HEK293 (cell line): ENCODE measurements at regions not wholly inside any gene's neighbourhood (a gene's known extent, or its start where the extent isn't known, plus 50 kb on each side); places are given as distances from the start of the nearest gene placed in this dataset.

Experiments used
- CTCF ChIA-PET: fragments of 350-600 bp; formaldehyde crosslinking; extraction: SDS; loops from one replicate; lab custom pipeline; 2021; ENCODE audit warnings: antibody characterized with exemption; lab: Yijun Ruan, JAX
- POLR2A ChIA-PET: fragments of 300-600 bp; formaldehyde crosslinking; extraction: SDS; loops from one replicate; lab custom pipeline; 2020; ENCODE audit warnings: antibody characterized with exemption, inconsistent platforms; lab: Yijun Ruan, JAX
- H3K27ac ChIP-seq: fragments of 200-500 bp; sonication (Bioruptor generic); 2 replicates; pipeline ENCODE4 v1.5.1; 2014; ENCODE audit warnings: low read depth, low read length, control low read depth, inconsistent platforms; ENCODE audit errors: extremely low read depth
- H3K36me3 ChIP-seq, 2 experiments: fragments of 200-500 bp in 1 of 2; sonication (Bioruptor generic) in 1 of 2; 1 replicate in 1 of 2; 2 replicates in 1 of 2; pipeline ENCODE4 v1.5.1; 2014 to 2017; ENCODE audit warnings: inconsistent platforms in 2 of 2, low read length in 2 of 2; ENCODE audit not compliant: control insufficient read depth in 2 of 2, insufficient read depth in 1 of 2
- H3K4me1 ChIP-seq: fragments of 200-500 bp; sonication (Bioruptor generic); 2 replicates; pipeline ENCODE4 v1.5.1; 2014; ENCODE audit warnings: mild to moderate bottlenecking, low read length, inconsistent platforms; ENCODE audit not compliant: control insufficient read depth, insufficient read depth
- H3K4me3 ChIP-seq: 2 replicates; pipeline ENCODE4 v1.5.1; 2011; ENCODE audit warnings: low read depth, mild to moderate bottlenecking, control low read depth, low read length, moderate library complexity
- H3K9me3 ChIP-seq: fragments of 200-500 bp; sonication (Bioruptor generic); 2 replicates; pipeline ENCODE4 v1.5.1; 2014; ENCODE audit warnings: low read depth, low read length, inconsistent platforms; ENCODE audit not compliant: control insufficient read depth, insufficient read depth
- BCL11B ChIP-seq: fragments of 450-650 bp; formaldehyde crosslinking; IDR thresholded peaks from 2 replicates; pipeline ENCODE4 v1.5.1; 2016; ENCODE audit warnings: low read depth, missing biosample characterization, missing genetic modification characterization
- ELK4 ChIP-seq: IDR thresholded peaks from 2 replicates; pipeline ENCODE4 v1.6.1; 2011; ENCODE audit warnings: mild to moderate bottlenecking, low read depth, low read length, borderline replicate concordance
- IKZF3 ChIP-seq: fragments of 450-650 bp; IDR thresholded peaks from 2 replicates; pipeline ENCODE4 v1.5.0; 2018; ENCODE audit warnings: missing biosample characterization, mild to moderate bottlenecking, missing genetic modification characterization, moderate library complexity
- INSM2 ChIP-seq: fragments of 450-650 bp; formaldehyde crosslinking; IDR thresholded peaks from 2 replicates; pipeline ENCODE4 v1.5.1; 2016; ENCODE audit warnings: missing biosample characterization, missing genetic modification characterization
- MEIS1 ChIP-seq: sonication (generic); formaldehyde crosslinking; IDR thresholded peaks from 2 replicates; pipeline ENCODE4 v1.8.1; 2022; ENCODE audit warnings: missing genetic modification reagents, mild to moderate bottlenecking, borderline replicate concordance
- OVOL3 ChIP-seq: fragments of 450-650 bp; formaldehyde crosslinking; IDR thresholded peaks from 2 replicates; pipeline ENCODE4 v1.5.1; 2016; ENCODE audit warnings: missing biosample characterization, missing genetic modification characterization
- PRDM6 ChIP-seq: fragments of 450-650 bp; formaldehyde crosslinking; IDR thresholded peaks from 2 replicates; pipeline ENCODE4 v1.5.1; 2017; ENCODE audit warnings: missing biosample characterization, missing genetic modification characterization
- RBAK ChIP-seq: fragments of 450-650 bp; formaldehyde crosslinking; IDR thresholded peaks from 2 replicates; pipeline ENCODE4 v1.5.1; 2016; ENCODE audit warnings: missing biosample characterization, missing genetic modification characterization
- ZBTB48 ChIP-seq: fragments of 450-650 bp; formaldehyde crosslinking; IDR thresholded peaks from 2 replicates; pipeline ENCODE4 v1.5.1; 2016; ENCODE audit warnings: missing biosample characterization, missing genetic modification characterization
- ZNF10 ChIP-seq: fragments of 450-650 bp; formaldehyde crosslinking; IDR thresholded peaks from 2 replicates; pipeline ENCODE4 v1.5.1; 2017; ENCODE audit warnings: missing biosample characterization, missing genetic modification characterization
- ZNF121 ChIP-seq: fragments of 450-650 bp; formaldehyde crosslinking; IDR thresholded peaks from 2 replicates; pipeline ENCODE4 v1.5.1; 2016; ENCODE audit warnings: missing biosample characterization, missing genetic modification characterization
- ZNF2 ChIP-seq: fragments of 450-650 bp; formaldehyde crosslinking; IDR thresholded peaks from 2 replicates; pipeline ENCODE4 v1.5.1; 2016; ENCODE audit warnings: missing biosample characterization, missing genetic modification characterization
- ZNF416 ChIP-seq: fragments of 450-650 bp; formaldehyde crosslinking; IDR thresholded peaks from 2 replicates; pipeline ENCODE4 v1.5.1; 2016; ENCODE audit warnings: missing biosample characterization, missing genetic modification characterization
- ZNF544 ChIP-seq: fragments of 450-650 bp; formaldehyde crosslinking; IDR thresholded peaks from 2 replicates; pipeline ENCODE4 v1.5.0; 2017; ENCODE audit warnings: missing biosample characterization, missing genetic modification characterization
- ZNF560 ChIP-seq: fragments of 450-650 bp; formaldehyde crosslinking; IDR thresholded peaks from 2 replicates; pipeline ENCODE4 v1.5.1; 2017; ENCODE audit warnings: missing biosample characterization, missing genetic modification characterization, borderline replicate concordance
- ZNF621 ChIP-seq: fragments of 450-650 bp; formaldehyde crosslinking; IDR thresholded peaks from 2 replicates; pipeline ENCODE4 v1.5.1; 2017; ENCODE audit warnings: missing biosample characterization, missing genetic modification characterization
- ZNF639 ChIP-seq: fragments of 450-650 bp; formaldehyde crosslinking; IDR thresholded peaks from 2 replicates; pipeline ENCODE4 v1.5.1; 2016; ENCODE audit warnings: missing biosample characterization, missing genetic modification characterization
- ZNF660 ChIP-seq: fragments of 450-650 bp; IDR thresholded peaks from 2 replicates; pipeline ENCODE4 v1.5.1; 2018; ENCODE audit warnings: missing biosample characterization, mild to moderate bottlenecking, missing genetic modification characterization
- ZNF704 ChIP-seq: fragments of 450-650 bp; formaldehyde crosslinking; IDR thresholded peaks from 2 replicates; pipeline ENCODE4 v1.5.1; 2016; ENCODE audit warnings: missing biosample characterization, missing genetic modification characterization
- ZNF837 ChIP-seq: fragments of 450-650 bp; formaldehyde crosslinking; IDR thresholded peaks from 2 replicates; pipeline ENCODE4 v1.5.1; 2016; ENCODE audit warnings: missing biosample characterization, missing genetic modification characterization
- ZXDB ChIP-seq: fragments of 450-650 bp; formaldehyde crosslinking; IDR thresholded peaks from 2 replicates; pipeline ENCODE4 v1.5.1; 2016; ENCODE audit warnings: missing biosample characterization, missing genetic modification characterization

- Histone ChIP-seq H3K36me3 (no peaks in the 10 kb centered on the region), H3K9me3 (no peaks in the 10 kb centered on the region), H3K4me1 (no peaks in the 10 kb centered on the region), H3K27ac (no peak overlapping the region), H3K4me3 (no peak overlapping the region)
- TF ChIP-seq ZNF660 (tag by site-specific recombination) (no peak), MEIS1 (CRISPR knock-in tag) (no peak)
- ChIA-PET CTCF (no interaction called here), POLR2A (interaction anchor here (0.7 kb wide), 1 partner anchor 43 kb away, joined by 3 read pairs; no protein-coding TSS in a partner anchor)
Observed at GRCh38 chr1:220957233-220957605, 78.0 kb downstream of the HLX start.

GRCh38 chr1:220958234-220958633, 79.0 kb downstream of the HLX start:
- Histone ChIP-seq H3K4me1 (no peaks in the 10 kb centered on the region), H3K4me3 (no peak overlapping the region), H3K36me3 (no peaks in the 10 kb centered on the region), H3K27ac (no peak overlapping the region), H3K9me3 (no peaks in the 10 kb centered on the region)
- POLR2A ChIA-PET = no interaction called here
- TF ChIP-seq ZNF416 (tag by site-specific recombination) = no peak
- no peak for TF ChIP-seq ZNF837 (tag by site-specific recombination)
- TF ChIP-seq ZNF2 (tag by site-specific recombination) = no peak
- TF ChIP-seq PRDM6 (tag by site-specific recombination) = no peak
- no peak for TF ChIP-seq ZNF544 (tag by site-specific recombination)
- no peak for TF ChIP-seq ZNF704 (tag by site-specific recombination)
- CTCF ChIA-PET = no interaction called here

GRCh38 chr1:220962031-220962751, 82.9 kb downstream of the HLX start:
- Histone ChIP-seq H3K4me3 (no peak overlapping the region), H3K9me3 (no peaks in the 10 kb centered on the region), H3K27ac (no peak overlapping the region), H3K36me3 (no peaks in the 10 kb centered on the region), H3K4me1 (peaks cover 4% of the 10 kb centered on the region)
- ChIA-PET POLR2A (no interaction called here), CTCF (no interaction called here)
- no peak for TF ChIP-seq RBAK (tag by site-specific recombination)
- no peak for TF ChIP-seq OVOL3 (tag by site-specific recombination)
- no peak for TF ChIP-seq IKZF3 (tag by site-specific recombination)
- TF ChIP-seq ZNF416 (tag by site-specific recombination) = no peak
- no peak for TF ChIP-seq ZNF639
- TF ChIP-seq ZNF621 = no peak
- TF ChIP-seq INSM2 (tag by site-specific recombination) = no peak
- no peak for TF ChIP-seq ELK4
- TF ChIP-seq BCL11B (tag by site-specific recombination) = no peak
- no peak for TF ChIP-seq ZNF121 (tag by site-specific recombination)
- no peak for TF ChIP-seq ZNF10 (tag by site-specific recombination)
- no peak for TF ChIP-seq ZBTB48 (tag by site-specific recombination)
- TF ChIP-seq ZNF560 (tag by site-specific recombination) = no peak
- no peak for TF ChIP-seq ZXDB (tag by site-specific recombination)
